Fibroblast of skin of right quadriceps (primary cell): ENCODE measurements at regions not wholly inside any gene's neighbourhood (a gene's known extent, or its start where the extent isn't known, plus 50 kb on each side); places are given as distances from the start of the nearest gene placed in this dataset.

Source experiments
- DNase-seq: peaks from one replicate; pipeline ENCODE4 v3.0.0-alpha.2; 2013

DNA sequence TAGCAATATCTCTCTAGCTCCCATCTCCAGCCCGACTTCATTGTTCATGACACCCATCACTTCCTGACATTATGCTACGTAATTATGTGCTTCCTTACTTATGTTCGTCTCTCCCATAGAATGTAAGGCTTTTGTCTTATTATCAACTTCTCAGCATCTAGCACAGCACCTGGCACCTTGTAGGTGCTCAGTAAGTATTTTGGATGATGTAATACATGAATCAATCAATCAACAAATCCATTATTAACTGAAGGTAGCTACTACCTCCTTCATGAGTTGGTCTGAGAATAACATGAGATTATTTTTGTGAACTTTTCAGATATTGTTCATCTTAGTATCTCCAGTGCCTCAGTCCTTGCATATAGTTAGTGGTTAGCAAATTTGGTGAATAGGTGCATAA, 109.3 kb downstream of the EN1 start:
- no peak for DNase-seq

DNA sequence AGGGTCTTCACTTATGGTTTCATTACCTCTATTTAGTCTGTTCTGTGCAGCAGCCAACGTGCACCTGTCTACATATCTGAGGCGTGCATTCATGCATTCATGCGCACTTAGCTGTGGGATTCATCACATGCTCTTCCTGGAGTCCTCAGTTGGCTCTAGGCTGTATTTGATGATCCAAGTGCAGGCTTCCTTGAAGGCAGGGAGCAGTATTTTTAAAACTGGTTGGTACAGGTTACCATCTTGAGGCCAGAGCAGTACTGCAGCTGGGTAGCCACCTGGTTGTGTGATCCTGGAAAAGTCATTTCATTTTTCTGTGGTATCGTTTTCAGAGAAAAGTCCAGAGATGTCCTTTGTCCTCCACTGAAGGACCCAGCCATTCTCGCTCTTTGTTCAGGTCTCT, 109.8 kb downstream of the EN1 start:
- no peak for DNase-seq

DNA sequence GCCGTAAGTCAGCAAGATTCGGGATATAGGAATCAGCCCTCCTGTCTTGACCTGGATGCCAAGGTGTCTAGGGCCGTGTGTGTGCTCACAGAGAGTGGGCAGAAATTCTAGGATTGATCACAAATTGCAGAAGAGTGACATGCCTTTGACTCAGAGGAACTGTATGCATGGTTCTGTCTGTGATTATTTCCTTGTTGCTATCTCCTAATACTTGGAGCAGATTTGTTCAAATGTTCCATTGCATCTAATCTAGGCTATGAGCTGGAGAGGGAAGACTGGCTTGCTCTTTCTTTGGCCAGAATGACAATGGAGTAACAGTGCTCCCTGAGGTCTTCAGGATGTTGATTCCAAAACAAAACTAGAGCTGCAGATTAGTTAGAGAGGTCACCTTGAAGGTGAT, 115.0 kb downstream of the EN1 start:
- DNase-seq: peak; percentile 7

DNA sequence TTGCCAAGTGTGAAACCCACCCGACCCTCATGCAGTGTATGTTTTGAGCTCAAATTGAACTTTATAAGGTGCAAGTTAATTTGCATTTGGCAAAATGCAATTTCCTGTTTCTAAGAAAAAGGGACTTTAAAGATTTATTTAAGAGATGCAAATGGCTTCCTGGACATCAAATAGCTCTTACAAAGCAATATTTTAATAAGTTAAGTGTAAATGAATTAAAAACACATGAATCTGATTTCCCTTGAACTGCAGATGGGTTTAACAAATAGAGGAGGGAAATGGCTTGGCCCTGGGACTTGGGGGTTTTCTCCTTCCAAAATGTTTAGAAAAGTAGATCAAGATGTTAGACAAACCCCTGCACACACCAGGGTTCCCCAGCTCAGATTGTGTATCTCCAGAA, 116.0 kb downstream of the EN1 start:
- DNase-seq: no peak

DNA sequence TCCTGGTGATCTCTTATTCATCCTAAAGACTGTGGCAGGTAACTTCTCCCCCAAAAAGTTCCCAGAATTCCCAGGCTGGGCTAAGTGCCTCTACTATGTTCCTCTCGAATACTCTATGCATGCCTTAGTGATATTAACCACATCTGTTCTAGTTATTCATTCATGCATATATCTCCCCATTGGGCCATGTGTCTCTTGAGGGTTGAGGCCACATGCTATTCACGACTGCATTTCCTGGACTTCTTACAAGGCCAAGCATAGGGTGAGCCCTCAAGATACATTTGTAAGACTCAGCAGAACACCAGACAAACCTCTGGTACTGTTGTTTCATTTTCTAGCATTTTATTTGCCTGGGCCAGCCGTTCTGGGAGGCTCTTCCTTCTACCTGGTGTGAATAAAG, 117.0 kb downstream of the EN1 start:
- DNase-seq: no peak

DNA sequence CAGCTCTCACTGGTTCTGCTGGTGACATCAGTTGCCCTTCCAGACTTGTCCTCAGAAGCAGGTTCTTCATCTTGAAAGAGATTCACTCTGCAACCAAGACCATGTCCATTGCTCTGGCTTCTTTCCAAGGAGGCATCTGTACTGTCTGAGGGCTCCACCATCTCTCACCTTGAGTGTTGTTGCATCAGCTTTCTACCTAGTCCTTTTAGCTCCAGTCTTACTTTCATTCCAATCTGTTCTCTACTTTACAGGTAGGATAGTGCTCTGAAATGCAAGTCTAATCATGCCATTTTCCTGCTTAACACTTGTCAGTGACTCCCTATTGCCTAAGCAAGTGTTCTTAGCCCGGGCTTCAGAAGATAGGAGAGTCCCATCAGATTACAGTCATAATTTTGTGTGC, 117.7 kb downstream of the EN1 start:
- DNase-seq: no peak

DNA sequence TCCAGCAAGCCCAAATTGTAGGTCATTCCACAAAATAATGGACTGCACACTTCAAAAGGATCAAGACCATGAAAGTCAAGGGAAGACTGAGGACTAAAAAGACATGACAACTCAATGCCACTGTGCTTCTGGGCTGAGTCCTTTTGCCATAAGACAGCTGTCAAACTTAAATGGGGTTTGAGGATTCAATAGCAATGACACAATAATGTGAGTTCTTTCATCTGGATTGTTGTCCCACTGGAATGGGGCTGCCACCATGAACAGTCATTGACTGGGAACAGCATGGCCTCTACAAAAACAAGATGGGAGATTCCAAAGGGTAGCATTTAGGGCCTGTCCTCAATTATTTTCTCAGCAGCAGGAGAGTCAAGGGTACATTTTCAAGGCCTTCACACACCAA, 118.5 kb downstream of the EN1 start:
- no peak for DNase-seq

DNA sequence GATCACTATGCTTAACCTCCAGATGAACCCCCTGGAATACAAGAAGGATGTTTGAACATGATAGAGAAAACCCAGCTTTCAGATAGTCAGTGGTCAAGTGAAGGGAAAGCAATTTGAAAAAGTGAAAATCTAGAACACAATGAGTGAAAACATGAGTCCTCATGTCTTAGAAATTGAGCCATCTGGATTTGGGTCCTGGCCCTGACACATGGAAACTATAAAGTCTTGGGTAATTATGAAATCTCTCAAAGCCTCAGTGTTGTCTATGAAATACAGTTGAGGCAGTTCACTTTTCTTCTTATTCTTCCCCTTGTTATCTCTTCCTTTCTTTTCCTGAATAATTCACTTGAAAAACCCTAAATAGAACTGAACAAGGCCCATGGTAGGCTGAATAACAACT, 120.6 kb downstream of the EN1 start:
- no peak for DNase-seq

DNA sequence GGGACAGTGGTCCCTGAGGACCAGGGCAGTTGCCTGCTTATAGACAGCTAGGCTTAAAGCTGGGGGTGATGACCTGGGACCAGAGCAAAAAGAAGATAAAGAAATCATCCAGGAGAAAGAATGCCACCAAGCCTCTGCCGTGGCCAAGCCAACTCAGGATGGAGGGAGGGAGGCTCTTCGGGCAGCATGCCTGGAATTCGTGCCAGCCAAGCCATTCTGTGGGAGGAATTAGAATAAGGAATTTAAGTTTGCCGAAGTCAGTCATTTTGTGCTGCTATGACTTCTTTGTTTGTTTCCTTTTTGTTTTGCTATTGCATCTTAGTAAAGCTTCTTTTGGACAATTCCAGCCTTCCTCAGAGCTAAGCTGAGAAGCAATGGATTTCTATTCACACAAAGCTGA, 124.1 kb downstream of the EN1 start:
- peak; percentile 14 for DNase-seq

DNA sequence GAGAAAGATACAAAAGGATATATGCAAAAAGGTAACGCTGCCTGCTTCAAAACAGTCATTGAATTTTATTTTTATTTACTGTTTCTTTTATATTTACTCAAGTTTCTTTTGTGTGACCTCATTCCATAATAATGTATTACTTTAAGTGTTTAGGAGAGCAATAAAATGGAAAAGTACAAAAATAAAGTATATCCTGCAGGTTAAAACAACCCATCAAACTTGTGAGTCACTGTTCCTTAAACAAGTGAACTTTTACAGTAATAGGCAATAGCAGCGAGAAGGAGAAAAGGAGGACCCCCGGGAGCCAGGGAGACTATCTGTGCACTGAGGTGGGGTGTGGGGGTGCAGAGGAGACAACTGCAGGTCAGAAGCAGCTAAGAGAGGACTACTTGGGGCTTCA, 124.5 kb downstream of the EN1 start:
- no peak for DNase-seq

DNA sequence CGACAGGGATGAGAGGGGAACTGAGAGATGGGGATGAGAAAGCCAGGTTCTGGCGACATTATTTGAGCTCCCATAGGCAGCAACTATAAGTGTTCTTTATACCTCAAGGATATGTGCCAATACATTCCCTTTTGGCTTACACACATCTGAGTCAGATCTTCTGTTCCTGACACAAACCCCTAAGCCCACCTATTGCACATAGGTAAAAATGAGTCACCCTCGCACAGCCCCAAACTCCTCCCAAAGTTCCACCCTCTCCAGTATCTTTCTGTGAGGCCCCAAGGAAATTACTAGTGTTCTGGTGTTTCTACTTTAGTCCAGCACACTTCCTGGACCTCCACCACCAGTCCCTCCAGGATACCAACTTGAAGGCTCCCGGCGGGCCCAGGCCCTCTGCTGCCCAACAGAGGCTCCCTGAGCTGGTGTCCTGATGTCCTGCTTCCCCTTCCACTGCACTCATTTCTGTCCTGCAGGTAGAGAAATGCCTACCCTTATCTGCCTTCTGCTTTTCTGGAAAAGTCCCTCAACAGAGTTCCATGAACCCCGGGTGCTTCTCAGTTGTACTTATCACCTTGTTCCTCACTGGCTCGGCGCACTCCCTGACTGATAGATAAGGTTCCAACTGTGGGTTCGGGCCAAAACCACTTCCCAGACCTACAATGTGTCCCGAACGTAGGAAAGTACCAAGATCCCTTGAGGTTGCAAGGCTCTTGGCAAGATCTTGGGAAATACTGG, 125.5 kb downstream of the EN1 start:
- no peak for DNase-seq

DNA sequence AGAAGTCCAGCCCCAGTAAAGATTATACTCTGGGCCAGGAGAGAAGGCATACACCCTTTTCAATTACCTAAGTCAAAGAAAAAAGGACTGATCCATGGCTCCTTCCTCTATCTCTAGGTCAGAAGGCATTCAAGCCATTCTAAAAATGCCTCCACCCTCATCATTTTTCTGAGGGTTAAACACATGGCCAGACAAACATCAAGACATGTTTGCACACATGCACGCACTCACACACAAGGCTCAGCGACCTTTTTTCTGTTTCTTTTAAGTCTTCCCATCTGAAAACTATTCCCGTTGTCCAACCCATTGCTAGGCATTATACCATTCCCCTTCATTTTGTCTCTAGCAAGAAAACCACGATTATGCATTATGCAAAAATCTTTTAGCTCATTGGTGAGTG, 126.6 kb downstream of the EN1 start:
- no peak for DNase-seq

DNA sequence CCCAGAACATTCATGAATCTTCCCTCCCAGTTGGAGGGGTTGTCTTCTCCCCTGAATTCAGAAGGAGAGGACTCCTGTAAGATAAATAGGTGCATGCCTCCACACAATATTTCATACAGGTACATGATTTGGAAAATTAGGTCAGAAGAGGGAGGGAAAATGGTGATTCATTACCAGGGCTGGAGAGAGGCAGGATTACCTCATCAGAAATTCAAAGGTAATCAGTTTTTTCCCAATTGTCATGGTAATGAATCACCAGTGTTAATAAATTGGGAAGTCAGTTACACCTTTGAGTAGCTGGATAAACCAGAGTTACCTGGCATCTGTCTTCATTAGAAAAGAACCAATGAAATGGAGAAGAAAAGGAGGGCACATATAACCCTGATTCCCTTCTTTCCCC, 128.5 kb downstream of the EN1 start:
- DNase-seq: no peak

DNA sequence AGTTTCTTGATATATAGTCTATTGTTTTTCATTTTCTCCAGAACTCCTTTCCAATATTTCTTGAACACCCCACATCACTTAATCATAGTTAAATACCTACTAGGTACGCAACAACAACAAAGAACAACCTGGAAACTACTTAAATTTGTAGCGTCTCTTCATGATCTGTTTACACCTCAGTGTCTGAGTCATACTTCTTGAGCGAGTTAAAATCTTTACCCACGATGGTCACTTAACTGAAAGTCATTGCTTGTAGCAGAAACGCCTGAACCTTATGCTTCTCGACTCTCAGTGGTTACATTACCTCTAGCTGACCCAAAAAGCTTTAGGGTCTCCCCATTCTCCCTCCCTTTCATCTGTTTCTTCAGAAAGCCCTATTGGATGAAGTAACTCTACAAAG, 131.3 kb downstream of the EN1 start:
- DNase-seq: no peak

DNA sequence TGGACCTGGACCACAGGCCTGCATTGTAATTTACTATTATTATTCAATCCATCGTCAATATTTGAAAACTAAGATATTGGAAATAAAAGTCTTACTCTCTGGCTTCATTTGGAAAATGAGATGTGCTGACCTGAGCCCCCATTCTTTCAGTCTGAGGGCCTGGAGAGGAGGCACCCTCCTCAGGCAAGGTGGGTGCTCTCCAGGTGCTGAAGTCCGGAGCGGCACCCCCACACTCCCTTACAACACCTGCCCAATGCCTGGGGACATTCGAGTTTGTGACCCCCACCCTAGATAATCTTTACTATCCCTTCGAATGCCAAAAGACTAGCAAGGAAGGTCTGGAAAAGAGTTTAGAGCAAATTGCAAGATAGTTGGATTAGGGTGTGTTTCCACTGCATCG, 133.3 kb downstream of the EN1 start:
- DNase-seq: no peak

DNA sequence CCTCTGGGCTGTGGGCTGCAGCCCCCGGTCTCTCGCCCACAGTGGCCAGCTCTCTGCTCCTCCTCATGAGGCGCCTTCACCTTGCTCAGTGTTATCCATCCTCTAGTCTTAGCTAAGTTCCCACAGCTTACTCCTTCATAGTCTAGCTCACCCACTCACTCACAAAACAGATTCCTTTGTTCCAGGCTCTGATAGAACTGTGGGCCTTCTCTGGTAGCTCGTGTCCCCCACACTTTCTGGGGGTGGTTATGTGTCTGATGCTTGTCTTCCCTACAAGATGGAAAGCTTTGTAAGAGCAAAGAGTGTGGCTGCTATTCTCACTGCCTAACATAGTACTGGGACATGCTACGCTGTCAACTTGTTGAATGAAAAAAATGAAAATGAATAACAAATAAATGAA, 135.8 kb downstream of the EN1 start:
- no peak for DNase-seq

DNA sequence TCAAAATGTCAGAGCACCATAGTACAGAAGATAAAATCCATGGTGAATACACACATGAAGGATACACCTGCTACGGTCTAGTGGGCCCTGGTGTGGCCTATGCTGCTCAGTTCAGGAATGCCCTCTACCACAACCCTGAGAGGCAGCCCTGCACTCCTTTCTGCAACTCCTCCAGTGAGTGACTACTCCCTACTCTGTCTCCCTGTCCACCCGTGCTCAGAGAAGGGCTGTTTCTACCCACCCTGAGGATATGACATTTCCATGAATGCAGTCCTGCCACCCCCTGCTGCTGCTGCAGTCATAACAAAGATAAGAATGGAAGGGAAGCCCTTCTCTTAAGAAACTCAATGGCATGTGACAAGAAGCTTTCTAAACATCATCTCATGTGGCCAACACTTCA, 137.0 kb downstream of the EN1 start:
- DNase-seq: no peak

DNA sequence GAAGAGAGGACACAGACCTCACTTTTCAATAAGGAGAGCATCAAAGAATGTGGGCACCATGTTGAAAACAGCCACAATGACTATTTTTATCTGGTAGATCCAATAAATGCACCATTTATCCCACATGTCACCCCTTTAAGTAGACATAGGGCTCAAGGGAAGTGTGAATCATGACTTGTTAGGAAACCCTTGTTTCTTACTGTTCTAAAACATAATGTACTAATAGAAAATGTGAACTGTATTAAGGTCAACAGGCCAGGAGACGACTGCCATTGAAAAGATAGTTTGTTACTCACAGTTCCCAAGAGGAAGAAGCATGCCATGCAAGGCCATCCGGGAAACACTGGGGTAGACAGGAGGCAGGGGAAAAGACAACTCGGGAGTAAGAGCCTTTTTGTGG, 137.7 kb downstream of the EN1 start:
- DNase-seq: no peak

DNA sequence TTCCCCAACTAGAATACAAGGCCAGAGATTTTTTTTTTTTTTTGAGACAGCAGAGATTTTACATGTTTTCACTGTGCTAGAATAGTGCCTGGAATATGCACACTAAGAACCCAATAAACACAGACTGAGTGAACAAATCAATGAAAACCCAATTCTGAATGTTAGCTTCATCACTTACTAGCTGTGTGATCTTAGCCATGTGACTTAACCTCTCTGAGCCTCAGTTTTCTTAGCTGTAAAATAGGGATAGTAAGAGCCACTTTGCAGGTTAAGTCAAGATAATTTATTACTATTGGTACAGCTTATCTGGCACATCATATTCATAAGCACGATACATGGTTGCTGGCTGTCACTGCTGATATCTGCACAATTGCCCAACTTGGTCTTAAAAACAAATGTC, 140.6 kb downstream of the EN1 start:
- no peak for DNase-seq

DNA sequence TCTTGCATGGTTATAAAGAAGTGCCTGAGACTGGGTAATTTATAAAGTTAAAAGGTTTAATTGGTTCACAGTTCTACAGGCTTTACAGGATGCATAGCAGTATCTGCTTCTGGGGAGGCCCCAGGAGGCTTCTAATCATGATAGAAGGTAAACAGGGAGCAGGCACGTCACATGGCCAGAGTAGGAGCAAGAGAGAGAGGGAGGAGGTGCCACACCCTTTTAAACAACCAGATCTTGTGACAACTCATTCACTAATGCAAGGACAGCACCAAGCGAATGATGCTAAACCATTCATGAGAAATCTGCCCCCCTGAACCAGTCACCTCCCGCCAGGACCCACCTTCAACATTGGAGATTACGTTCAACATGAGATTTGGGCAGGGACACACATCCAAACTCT, 141.1 kb downstream of the EN1 start:
- no peak for DNase-seq

DNA sequence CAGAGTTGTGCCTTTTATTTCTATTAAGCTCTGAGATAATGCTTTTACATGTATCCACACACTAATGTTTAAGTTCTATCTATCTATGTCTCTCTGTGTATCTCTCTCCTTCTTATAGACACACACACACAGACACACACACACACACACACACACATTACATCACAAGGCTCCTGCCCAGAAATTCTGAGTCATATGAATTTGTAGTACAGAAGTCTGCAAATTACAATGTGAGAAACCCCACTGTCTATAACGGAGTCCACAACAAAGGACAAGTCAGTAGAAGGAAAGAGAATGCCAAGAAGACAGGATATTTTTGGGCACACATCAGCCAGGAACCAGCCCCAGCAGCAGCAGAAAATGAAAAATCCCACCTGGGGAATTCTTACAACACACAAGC, 142.4 kb downstream of the EN1 start:
- DNase-seq: peak; percentile 86

DNA sequence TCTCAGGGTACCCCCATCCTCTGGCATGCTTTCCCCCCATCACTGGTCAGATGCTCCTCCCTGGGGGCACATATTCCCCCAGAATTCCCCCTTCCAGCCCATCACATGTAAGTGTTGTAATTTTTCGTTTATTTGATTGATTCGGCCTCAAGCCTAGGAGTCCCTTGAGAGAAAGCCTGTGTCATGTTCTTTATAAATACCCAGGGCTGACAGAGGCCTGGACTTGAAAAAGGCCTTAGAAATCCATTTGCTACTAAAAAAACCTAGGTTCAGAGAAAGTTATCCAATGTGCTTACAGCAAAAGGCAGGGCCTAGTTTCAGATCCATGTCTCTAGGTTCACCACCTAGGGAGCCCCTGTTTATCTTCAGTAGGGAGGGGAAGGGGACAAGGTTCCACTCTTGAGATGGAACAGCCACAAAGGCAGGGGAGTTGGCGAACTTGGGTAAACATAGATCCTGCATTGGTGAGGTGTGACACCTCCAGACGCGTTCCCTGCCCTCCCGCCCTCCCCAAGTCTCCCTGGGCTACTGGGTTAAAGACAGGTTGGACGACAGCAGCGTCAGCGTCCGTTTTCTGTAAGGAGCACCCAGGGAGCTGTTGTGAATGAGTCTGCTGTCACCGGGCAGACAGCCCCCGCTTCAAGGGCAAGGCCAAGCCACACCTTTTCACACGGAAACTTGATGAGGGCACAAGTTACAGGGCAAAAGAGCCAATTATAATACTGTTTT, 147.8 kb downstream of the EN1 start:
- DNase-seq: no peak

DNA sequence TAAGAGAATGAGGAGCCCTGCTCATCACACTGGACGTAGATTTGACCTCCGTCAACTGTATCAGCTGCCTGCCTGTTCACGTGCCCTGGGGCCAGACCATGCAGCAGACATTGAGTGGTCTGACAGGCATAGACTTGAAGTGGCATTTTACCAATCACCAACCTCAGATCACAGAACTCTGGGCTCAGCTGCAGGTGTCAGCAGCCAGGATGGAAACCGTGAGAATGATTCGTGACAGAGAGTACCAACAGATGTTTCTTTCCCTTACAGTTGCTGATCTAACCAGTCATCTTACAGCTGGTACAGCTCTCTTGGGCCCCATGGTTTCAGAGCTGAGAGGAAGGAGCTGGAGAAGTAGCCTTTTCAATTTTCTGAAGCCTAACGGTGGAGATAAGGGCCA, 148.9 kb downstream of the EN1 start:
- no peak for DNase-seq

DNA sequence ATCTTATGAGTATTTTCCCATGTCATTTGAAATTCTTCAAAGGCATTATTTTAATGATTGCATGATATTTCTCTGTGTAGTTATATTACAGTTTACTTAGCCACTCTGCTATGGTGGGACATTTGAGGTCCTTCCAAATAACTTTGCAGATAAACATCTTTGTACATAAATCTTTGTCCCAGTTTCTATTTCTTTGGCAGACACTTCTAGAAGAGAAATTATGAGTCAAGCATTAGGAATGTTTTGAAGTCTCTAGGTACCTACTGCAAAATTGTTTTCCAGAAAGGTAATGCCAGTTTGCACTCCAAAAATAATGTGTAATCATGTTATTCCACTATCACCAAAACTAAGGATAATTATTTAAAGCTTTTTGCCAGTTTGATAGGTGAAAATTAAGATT, 149.7 kb downstream of the EN1 start:
- DNase-seq: peak; percentile 72
